HG02642 (cell line): ENCODE measurements at regions not wholly inside any gene's neighbourhood (a gene's known extent, or its start where the extent isn't known, plus 50 kb on each side); places are given as distances from the start of the nearest gene placed in this dataset.
"Not testable (repeated sequence)": the region's sequence is repeated elsewhere in the genome, so short reads cannot be mapped to it uniquely, and the experiment has no call there.

Experiments
- ATAC-seq: cut with Tn5 transposase; IDR thresholded peaks from one replicate; pipeline ENCODE4 v1.9.1; 2021; ENCODE audit warnings: mild to moderate bottlenecking; ENCODE audit not compliant: unreplicated experiment, poor library complexity

DNA sequence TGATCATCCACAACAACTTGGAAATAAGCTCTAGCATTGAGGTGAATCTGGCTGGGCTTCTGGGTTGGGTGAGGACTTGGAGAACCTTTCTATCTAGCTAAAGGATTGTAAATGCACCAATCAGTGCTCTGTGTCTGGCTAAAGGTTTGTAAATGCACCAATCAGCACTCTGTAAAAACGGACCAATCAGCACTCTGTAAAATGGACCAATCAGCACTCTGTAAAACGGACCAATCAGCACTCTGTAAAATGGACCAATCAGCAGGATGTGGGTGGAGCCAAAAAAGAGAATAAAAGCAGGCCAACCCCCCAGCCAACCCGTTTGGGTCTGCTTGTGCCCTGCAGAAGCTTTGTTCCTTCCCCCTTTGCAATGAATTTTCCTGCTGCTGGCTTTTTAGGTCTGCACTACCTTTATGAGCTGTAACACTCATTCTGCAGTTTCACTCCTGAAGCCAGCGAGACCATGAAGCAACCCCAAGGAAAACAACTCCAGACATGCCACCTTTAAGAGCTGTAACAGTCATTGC lies 135.2 kb upstream of the PDE1C start:
- ATAC-seq = not testable (repeated sequence)

DNA sequence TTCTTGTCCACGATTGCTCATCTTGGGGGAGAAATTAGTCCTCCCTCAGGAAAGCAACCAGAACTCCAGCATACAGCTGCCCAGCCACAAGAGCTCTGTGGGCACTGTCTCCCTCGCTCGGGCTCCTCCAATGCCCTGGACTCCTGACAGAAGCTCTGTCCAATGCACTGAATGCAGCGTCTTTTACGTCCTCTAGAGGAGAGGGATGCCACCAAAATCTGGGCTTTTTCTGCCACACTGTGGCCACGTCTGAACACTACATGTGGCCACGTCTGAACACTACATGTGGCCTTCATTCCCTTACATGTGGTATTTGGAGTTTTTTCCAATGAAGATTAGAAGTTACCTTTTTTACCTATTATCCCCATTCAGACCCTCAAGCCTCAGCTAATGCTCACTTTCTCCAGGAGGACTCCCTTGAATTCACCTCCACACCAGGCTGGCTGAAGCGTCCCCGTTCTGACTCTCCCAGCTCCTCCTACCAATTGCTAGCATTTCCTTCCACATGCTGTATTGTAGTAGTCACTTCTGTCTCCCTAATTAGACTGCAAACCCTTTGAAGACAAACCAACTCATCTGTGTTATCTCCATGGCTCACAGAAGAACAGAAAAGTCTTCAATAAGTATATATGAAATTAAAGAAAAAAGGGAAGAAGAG lies 134.3 kb upstream of the PDE1C start:
- no peak for ATAC-seq

DNA sequence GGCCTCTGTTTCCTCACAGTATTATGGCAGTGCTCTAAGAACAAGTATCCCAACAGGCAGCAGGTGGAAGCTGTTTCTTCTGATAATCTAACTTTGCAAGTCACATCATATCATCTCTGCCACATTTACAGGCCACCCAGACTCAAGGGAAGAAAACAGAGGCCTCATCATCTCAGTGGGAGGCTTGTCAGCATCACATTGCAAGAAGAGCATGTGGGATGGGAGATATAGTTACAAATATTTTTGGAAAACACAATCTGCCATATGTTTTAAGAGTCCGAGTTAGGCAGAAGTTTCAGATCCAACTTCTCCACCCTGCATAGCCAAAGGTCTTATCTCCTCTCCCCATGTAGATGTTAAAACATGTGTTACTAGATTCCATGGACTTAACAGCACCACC lies 130.4 kb upstream of the PDE1C start:
- no peak for ATAC-seq

DNA sequence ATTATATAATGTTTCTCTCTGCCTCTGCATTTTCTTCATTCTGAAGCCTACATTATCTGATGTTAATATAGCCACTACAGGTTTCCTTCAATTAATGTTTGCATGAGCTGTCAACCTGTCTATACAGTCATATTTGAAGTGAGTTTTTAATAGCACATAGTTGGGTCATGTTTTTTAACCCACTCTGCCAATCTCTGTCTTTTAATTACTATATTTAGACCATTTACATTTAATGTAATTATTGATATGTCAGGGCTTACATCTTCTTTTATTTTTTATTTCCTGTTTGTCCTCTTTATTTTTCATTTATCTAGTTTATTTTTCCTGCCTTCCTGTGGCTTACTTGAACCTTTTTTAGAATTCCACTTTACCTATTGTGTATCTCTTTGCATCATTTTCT lies 124.3 kb upstream of the PDE1C start:
- ATAC-seq = no peak

DNA sequence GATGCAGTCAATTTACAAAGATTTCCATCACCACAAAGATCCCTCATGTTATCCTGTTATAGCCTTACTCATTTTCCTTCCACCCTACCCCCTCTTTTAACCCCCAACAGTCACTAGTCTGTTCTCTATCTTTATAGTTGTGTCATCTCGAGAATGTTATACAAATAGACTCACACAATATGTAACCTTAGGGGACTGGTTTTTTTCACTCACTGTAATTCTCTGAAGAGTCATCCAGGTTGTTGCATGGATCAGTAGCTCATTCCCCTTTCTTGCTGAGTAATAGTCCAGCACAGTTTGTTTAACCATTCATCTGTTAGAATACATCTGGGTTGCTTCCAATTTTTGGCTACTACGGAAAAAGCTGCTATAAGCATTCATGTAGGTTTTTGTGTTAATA lies 121.1 kb upstream of the PDE1C start:
- ATAC-seq = no peak

DNA sequence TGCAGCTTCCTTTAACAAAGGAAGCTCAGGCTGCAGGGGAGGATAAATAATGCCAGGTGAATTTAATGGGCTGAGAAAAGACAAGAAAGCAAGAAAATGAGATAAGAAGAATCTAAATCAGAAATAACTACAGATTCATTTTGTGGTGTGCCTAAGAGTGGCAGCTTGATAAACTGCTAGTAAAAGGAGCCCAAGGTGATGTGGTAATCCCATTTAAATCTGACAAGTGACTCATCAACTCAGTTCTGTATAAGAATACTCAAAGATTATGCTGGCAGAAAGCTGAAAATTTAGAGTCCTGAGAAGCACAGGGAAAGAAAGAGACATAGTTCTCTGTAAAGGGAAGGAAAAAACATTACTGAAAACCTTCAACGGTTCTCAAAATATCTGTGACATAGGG lies 109.4 kb upstream of the PDE1C start:
- no peak for ATAC-seq

DNA sequence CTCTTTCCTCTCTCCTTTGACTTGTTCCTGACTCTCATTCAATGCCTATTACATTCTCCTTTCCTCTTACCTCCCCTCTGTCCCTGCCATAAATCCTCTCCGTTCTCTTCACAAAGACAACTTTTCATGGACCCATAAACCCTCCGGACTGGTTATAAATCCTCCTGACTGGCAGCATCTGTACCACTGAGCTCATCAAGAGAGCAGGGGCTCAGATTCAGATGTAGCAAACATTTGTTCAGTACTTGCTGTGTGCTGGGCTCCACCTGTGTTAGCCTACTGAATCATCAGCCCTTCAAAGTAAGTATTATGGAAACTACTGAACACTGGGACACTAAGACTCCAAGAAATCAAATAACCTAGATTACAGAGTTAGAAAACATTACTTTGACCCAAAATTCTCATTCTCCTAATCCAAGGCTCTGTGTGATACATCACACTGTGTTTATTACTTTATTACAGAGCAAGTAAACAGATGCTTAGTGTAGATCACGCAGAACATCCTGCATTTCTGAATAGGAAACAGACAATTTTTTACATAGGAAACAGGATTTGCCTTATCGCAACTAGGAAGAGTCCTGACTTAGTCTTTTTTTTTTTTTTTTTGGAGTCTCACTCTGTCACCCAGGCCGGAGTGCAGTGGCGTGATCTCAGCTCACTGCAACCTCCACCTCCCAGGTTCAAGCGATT lies 108.6 kb upstream of the PDE1C start:
- ATAC-seq = no peak

DNA sequence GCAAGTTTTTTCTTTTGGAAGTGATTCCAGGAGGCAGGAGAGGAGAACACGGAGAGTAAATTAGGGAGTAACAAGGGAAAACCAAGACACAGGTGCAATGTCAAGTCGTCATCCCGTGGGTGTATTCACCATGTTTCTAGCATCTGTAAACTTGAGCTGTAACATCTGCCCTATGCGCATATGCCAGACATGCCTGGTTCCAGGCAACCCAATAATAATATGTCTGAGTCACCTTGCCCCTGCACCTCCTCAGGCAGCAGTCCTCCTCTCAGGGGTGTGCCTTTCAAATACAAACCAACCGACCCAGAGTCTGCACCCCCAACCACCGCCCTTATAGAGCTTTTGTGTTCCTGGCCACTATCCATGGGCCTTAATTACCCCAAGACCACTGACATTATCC lies 107.0 kb upstream of the PDE1C start:
- ATAC-seq = no peak

DNA sequence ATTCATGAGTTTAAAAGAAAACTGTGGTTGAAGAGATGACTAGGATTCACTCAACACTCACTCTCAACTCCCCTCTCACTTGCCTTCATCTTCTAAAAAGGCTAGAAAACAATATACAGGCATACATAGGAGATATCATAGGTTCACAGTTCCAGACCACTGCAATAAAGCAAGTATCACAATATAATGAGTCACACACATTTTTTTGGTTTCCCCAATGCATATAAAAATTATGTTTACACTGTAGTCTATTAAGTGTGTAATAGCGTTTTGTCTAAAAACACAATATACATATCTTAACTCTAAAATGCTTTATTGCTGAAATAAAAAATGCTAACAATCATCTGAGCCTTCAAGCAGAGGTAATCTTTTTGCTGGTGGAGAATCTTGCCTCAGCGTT lies 104.9 kb upstream of the PDE1C start:
- ATAC-seq = no peak

DNA sequence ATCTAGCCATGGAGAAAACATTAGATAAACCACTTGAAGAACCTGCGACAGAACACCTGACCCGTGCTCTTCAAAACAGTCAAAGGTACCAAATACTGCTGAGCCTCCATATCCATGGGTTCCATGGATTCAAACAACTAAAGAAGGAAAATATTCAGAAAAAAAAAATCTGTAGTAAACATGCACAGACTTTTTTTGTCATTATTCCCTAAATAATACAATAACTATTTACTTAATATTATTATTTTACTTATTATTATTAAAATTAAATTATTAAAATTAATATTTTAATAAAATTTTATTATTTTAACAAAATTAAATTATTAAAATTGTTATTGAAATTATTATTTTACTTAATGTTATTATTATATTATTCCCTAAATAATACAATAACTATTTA lies 101.0 kb upstream of the PDE1C start:
- ATAC-seq = no peak

DNA sequence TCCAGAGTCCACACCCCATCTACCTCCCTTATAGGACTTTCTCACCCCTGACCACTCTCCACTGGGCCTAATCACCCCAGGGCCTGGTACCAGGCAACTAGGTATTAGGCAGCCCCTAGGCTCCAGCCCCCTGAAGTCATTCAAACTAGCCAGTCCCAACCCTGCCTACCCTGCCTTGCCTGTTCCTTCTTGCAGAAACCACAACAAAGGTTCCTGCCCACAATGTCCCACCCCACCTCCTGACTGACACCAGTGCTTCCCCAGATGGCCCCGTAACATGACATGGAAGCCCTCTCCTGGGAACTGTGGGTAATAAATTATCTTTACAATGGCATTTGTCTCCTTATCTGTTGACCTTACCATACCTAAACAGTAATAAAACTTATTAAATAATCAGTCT lies 100.6 kb upstream of the PDE1C start:
- no peak for ATAC-seq

DNA sequence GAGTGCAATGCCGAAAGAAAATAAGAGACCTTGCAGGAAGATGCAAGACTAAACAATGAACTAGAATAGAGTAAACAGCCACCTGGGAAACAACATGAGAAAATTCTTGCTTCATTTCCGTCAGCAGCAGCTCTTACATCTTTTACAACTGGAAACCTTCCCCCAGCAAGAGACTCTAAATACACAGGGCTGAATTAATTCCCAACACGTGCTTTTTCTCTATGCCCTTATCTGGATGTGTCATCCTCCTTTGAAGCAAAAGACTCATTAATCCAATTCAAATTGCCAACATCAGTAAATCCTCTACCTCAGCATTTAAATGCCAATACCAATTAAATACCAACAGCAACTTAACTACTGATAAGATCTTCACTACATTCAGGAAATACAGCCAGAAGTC lies 99.0 kb upstream of the PDE1C start:
- no peak for ATAC-seq

DNA sequence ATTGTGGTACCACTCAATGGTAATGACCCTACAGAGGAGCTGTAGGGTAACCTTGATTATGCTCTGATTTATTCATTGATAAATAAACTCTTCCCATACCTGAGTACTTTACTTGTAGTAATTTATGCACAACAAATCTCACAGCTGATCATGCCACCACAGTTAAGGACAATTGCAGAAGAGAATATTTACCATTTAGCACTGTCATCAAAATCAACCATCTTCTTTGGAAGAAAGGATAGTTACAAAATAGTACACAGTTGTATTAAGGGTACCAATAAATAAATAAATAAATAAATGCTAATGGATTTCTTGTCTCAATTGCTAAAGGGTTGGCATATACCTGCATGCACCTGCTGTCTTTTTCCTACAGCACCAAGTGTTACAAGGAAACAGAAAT lies 97.6 kb upstream of the PDE1C start:
- ATAC-seq = no peak

DNA sequence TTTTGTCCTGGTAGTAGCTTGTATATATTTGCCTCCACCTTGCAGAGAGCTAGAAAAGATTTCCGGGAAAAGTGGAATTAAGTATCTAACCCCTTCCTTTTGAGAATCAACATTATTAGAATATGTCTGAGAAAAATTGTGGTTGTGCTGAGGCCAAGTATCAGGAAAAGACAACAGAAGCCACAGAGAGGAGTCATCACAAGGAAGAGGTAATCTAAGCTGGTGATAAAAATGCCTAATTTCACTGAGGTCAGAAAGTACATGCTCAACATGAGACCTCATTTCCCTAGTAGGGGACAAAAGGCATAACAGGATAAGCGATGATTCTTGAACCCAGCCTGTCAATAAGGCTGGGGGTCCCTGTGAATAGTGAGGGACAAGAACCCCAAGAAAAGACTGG lies 97.0 kb upstream of the PDE1C start:
- ATAC-seq = no peak

DNA sequence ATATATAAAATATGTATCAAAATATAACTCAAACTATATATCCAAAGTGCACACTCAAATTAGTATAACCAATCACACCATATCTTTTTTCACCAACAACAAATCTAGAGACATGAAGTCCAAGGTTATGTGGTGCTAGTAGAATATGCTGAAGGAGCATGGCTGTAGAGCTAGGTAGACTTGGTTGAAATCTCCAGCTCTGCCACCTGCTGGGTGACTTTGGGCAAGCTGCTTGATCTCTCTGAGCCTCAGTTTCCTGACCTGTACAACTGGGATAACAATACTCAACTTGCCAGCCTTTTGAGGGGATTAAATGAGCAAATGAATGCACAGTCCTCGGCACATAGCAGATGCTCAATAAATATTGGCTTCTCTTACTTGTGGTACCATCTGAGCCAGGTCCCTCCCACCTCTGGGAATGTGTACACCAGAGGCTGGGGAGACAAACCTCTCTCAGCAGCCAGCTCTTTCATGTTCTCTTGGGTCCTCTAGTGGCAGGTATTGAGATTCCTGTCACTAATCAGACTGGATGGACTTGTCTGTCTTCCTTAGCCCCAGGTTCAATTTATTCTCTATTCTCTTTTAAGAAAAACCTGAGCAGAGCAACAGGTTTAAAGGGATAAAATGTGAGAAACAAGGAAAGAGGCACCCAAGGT lies 94.3 kb upstream of the PDE1C start:
- no peak for ATAC-seq

DNA sequence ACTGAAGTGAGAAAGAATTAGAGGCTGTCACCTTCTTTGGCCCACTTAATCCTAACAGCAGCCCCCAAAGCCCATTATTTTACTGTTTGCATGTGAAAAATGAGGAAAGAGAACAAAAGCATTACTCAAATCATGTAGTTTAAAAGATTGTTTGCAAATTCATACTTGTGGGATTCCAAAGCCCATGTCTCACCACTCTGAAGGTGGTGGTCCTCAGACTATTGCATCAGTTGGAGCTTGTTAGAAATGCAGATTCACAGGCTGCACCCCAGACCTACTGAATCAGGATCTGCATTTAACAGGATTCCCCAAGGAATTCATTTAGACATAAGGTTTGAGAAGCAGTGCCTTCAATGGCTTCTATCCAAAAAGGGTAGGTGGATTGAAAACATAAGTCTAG lies 93.7 kb upstream of the PDE1C start:
- ATAC-seq = no peak

DNA sequence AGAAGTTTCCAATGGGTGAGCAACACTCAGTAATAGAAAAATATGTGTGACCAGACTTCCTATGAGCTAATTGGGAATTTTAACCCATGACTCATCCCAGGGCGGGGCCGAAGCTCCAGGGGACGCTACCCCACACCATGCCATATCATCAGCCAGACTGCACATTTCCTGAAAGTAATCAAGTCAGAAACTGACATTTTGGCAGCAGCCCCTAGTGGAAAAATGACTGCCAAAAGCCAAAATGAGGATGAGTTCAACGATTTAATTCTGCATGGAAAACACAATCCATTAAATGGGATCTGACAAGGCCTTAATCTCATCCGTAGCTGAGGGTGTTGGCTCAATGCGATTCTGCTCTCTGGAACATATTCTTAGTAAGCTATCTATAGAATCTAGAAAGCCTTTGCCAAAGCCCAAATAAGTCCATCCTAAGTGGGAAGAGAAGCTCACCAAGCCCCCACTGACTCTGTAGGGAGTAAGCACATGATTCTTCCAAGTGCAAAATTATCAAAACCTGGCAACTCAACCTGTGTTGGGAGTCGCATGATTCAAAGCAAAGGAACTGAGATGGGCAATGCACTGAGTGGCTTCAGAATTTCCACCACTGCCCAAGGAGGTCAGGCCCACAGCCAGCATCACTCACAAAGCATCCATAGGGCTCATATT lies 93.1 kb upstream of the PDE1C start:
- ATAC-seq = no peak

DNA sequence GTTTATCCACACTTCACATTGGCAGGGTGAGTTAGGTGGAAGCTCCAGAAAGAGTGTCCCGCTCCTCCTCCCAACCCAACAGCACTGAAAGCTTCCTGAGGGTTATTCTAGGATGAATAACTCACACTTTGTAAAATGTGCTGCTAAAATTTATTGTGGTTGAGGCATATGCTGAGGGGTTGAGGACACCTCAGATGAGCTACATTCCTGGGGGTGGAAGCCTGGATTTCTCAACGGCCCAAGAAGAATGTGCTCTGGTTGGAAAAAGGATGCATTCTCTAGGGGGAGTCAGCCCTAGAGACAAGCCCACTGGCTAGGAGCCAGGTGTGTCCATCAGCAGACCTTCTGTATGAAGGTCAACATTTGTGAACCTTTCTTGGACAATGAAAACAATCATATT lies 91.5 kb upstream of the PDE1C start:
- ATAC-seq = no peak

DNA sequence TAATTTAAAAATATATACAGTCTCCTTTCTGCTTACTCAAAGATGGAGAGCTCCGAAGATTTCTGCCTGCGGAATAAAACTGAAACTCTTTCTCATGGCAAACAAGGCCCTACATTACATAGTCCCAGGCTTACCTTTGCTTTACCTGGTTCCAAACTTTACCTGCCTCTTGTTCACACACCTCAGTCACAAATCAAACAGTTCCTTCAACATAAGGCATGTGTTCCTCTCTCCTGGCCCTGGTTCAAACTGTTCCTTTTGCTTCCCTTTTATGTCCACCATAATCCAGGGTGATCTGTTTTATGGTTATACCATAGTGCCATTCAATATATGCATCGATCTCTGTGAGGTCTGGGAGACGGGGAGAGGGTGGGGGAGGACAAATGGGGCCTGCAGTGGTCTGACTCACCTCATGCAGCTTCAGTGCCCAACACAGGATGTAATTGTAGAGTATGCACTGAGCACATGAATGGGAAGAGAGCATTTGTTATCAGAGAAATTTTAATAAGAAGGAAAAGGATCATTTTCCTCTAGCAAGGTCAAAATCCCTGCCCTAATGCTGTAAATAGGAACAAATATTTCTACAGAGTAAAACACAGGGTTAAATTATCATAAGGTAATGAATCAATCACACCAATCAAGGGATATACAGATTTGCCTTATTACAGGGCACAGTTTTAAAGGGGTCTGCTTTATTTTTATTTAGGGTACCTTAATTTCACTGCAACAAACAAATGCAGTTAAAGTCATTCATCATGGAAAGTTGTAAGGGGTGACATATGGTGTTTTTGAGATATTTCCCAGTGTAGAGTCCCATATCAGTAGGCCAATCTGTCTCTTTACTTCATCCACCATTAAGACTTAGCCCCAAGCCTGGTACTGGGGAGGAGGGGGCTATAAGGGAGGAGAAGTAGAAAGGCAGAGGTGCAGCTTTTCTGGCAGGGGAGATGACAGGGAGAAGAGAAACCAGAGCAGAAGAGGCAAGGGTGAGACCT lies 88.8 kb upstream of the PDE1C start:
- no peak for ATAC-seq

DNA sequence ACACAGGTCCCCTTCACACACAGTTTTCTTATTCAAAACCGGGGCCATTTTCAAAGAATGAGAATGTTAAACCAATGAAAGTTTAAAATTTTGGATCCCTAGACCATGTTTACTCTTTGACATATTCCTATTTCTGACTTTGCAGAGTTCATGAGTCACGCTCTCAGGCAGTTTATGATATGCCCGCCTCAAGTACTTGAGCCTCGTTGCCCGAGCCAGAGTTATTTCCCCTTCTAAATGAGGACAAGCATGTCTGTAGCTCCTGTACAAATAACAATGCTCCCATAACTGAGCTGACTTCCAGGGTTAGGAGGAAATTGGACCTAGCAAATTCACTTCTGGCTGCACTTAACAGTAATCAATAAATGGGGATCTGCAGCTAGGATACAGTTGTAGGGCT lies 87.9 kb upstream of the PDE1C start:
- no peak for ATAC-seq
